NCI-H226 (cell line): ENCODE measurements at regions not wholly inside any gene's neighbourhood (a gene's known extent, or its start where the extent isn't known, plus 50 kb on each side); places are given as distances from the start of the nearest gene placed in this dataset.

Experiments used
- DNase-seq: peaks from one replicate; pipeline ENCODE4 v3.0.0-alpha.2; 2015

GRCh38 chr10:110442746-110443145 lies 55.0 kb upstream of the DUSP5 start:
- no peak for DNase-seq

- no peak for DNase-seq
Measured at GRCh38 chr10:110443239-110444003, 54.3 kb upstream of the DUSP5 start.

- no peak for DNase-seq
Measured at GRCh38 chr10:110444004-110444337, 53.7 kb upstream of the DUSP5 start.

- no peak for DNase-seq
Measured at GRCh38 chr10:110445871-110446270, 51.8 kb upstream of the DUSP5 start.

- DNase-seq, result no peak
Measured at GRCh38 chr10:110446277-110446676, 51.4 kb upstream of the DUSP5 start.

- DNase-seq, result peak; percentile 93
Measured at GRCh38 chr10:110446954-110447608, 50.6 kb upstream of the DUSP5 start.

- no peak for DNase-seq
Measured at GRCh38 chr10:110447886-110448285, 49.8 kb upstream of the DUSP5 start.
